ENCODE measurements at regions not wholly inside any gene's neighbourhood (a gene's known extent, or its start where the extent isn't known, plus 50 kb on each side); places are given as distances from the start of the nearest gene placed in this dataset.

DNA sequence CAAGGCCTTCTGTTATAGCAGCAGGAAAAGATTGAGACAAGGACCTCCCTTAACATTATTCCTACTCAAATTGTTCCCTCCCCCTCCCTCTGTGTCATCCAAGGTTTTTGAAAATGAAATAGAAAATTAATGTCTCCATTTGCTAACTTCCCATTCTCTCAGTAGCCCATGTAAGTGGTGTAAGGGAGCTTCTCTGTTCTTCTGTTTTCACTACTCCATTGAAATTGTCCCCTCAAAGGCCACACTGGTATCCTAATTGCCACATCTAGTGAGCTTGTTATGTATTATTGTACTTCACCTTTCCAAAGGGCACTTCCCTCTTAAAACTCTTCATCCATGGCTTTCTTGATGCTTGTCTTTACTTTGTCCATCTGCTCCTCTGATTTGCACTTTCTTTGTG, 131.2 kb upstream of the PIK3R1 start:
- CTCF ChIA-PET, result no interaction called here
- H3K4me3 Mint-ChIP-seq, result no peak overlapping the region
- H3K4me1 Mint-ChIP-seq, result no peaks in the 10 kb centered on the region
- no peak for ATAC-seq
- DNase-seq (ENCODE audit: low spot score), result no peak
- peaks cover 22% of the 10 kb centered on the region for H3K9me3 Mint-ChIP-seq
- H3K27me3 Mint-ChIP-seq (ENCODE audit: low read depth), result no peaks in the 10 kb centered on the region
- H3K36me3 Mint-ChIP-seq, result peaks cover 3% of the 10 kb centered on the region; the same call in 1 of the 2 replicates
- H3K27ac Mint-ChIP-seq, result no peak overlapping the region
- POLR2A ChIA-PET, result no interaction called here
- TF ChIP-seq, protein P1, sequence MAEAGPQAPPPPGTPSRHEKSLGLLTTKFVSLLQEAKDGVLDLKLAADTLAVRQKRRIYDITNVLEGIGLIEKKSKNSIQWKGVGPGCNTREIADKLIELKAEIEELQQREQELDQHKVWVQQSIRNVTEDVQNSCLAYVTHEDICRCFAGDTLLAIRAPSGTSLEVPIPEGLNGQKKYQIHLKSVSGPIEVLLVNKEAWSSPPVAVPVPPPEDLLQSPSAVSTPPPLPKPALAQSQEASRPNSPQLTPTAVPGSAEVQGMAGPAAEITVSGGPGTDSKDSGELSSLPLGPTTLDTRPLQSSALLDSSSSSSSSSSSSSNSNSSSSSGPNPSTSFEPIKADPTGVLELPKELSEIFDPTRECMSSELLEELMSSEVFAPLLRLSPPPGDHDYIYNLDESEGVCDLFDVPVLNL (CRISPR knock-in tag; IDR thresholded peaks at IDR 0.05; ENCODE audit: borderline replicate concordance, low read depth), result no peak
- TF ChIP-seq STAT6 (CRISPR knock-in tag; conservative IDR thresholded peaks at IDR 0.05; ENCODE audit: low read depth) (no peak), JUN (CRISPR knock-in tag; IDR thresholded peaks at IDR 0.05) (no peak), EMX1 (CRISPR knock-in tag; IDR thresholded peaks at IDR 0.05) (no peak), PRDM15 (CRISPR knock-in tag; IDR thresholded peaks at IDR 0.05) (no peak), RELA (CRISPR knock-in tag; IDR thresholded peaks at IDR 0.05; ENCODE audit: borderline replicate concordance) (no peak), SMAD3 (CRISPR knock-in tag; IDR thresholded peaks at IDR 0.05; ENCODE audit: borderline replicate concordance) (no peak), ZNF232 (CRISPR knock-in tag; IDR thresholded peaks at IDR 0.05) (no peak)

GRCh38 chr5:68080282-68081050, 135.1 kb upstream of the PIK3R1 start:
- POLR2A ChIA-PET, result no interaction called here

GRCh38 chr5:68077349-68077894, 138.1 kb upstream of the PIK3R1 start:
- H3K27ac Mint-ChIP-seq, result no peak overlapping the region
- no peak overlapping the region for H3K4me3 Mint-ChIP-seq
- H3K4me1 Mint-ChIP-seq, result no peaks in the 10 kb centered on the region
- CTCF ChIA-PET, result no interaction called here
- no peaks in the 10 kb centered on the region for H3K27me3 Mint-ChIP-seq (ENCODE audit: low read depth)
- ATAC-seq (no peak), DNase-seq (ENCODE audit: low spot score) (no peak)
- POLR2A ChIA-PET, result no interaction called here
- no peaks in the 10 kb centered on the region for H3K36me3 Mint-ChIP-seq
- H3K9me3 Mint-ChIP-seq, result no peaks in the 10 kb centered on the region
- TF ChIP-seq JAZF1 (CRISPR knock-in tag; IDR thresholded peaks at IDR 0.05) (no peak), ZNF317 (CRISPR knock-in tag; IDR thresholded peaks at IDR 0.05; ENCODE audit: borderline replicate concordance, low read depth) (no peak), JUN (CRISPR knock-in tag; IDR thresholded peaks at IDR 0.05) (no peak), ZNF281 (CRISPR knock-in tag; IDR thresholded peaks at IDR 0.05) (no peak), CTCF (IDR thresholded peaks at IDR 0.05) (no peak)
- TF ChIP-seq, protein P2, sequence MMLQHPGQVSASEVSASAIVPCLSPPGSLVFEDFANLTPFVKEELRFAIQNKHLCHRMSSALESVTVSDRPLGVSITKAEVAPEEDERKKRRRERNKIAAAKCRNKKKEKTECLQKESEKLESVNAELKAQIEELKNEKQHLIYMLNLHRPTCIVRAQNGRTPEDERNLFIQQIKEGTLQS (CRISPR knock-in tag; conservative IDR thresholded peaks at IDR 0.05), result no peak

More at GRCh38 chr5:68080282-68081050, 135.1 kb upstream of the PIK3R1 start:
- Mint-ChIP-seq H3K36me3 (no peaks in the 10 kb centered on the region), H3K4me3 (no peak overlapping the region), H3K27ac (no peak overlapping the region), H3K9me3 (peaks cover 15% of the 10 kb centered on the region), H3K27me3 (ENCODE audit: low read depth) (no peaks in the 10 kb centered on the region), H3K4me1 (no peaks in the 10 kb centered on the region)
- TF ChIP-seq, protein P3, sequence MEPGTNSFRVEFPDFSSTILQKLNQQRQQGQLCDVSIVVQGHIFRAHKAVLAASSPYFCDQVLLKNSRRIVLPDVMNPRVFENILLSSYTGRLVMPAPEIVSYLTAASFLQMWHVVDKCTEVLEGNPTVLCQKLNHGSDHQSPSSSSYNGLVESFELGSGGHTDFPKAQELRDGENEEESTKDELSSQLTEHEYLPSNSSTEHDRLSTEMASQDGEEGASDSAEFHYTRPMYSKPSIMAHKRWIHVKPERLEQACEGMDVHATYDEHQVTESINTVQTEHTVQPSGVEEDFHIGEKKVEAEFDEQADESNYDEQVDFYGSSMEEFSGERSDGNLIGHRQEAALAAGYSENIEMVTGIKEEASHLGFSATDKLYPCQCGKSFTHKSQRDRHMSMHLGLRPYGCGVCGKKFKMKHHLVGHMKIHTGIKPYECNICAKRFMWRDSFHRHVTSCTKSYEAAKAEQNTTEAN (CRISPR knock-in tag; IDR thresholded peaks at IDR 0.05), result no peak
- TF ChIP-seq GABPB1 (CRISPR knock-in tag; IDR thresholded peaks at IDR 0.05) (peak; percentile 47; the same call in 1 of the 2 replicates), JAZF1 (CRISPR knock-in tag; IDR thresholded peaks at IDR 0.05) (no peak)
- DNase-seq (ENCODE audit: low spot score) (no peak), ATAC-seq (no peak)
- CTCF ChIA-PET, result no interaction called here

Data from WTC11 (cell line).